Naive B cell (primary cell): ENCODE measurements at regions not wholly inside any gene's neighbourhood (a gene's known extent, or its start where the extent isn't known, plus 50 kb on each side); places are given as distances from the start of the nearest gene placed in this dataset.
"Not testable (repeated sequence)": the region's sequence is repeated elsewhere in the genome, so short reads cannot be mapped to it uniquely, and the experiment has no call there.

Source experiments
- ATAC-seq, 2 donors: fragments of 150-1000 bp; cut with Tn5 transposase; 2 replicates each; pipeline ENCODE4 v1.10.0; 2021; ENCODE audit warnings: low read depth in 2 of 2, mild to moderate bottlenecking in 2 of 2, moderate library complexity in 2 of 2
- DNase-seq: peaks from one replicate; pipeline ENCODE4 v3.0.0; 2022
- H3K27ac Mint-ChIP-seq, 6 donors: one replicate each; pipeline ENCODE4 v1.8.0; 2020 to 2022; ENCODE audit warnings: mild to moderate bottlenecking in 6 of 6, mixed read lengths in 6 of 6, moderate library complexity in 5 of 6, inconsistent platforms in 2 of 6
- H3K27me3 Mint-ChIP-seq, 3 donors: one replicate each; pipeline ENCODE4 v1.8.0; 2021 to 2022; ENCODE audit warnings: mixed read lengths in 3 of 3, mild to moderate bottlenecking in 1 of 3
- H3K36me3 Mint-ChIP-seq, 2 donors: one replicate each; pipeline ENCODE4 v1.8.0; 2020 to 2022; ENCODE audit warnings: mixed read lengths in 2 of 2, inconsistent platforms in 1 of 2, mild to moderate bottlenecking in 1 of 2
- H3K4me1 Mint-ChIP-seq, 3 donors: one replicate each; pipeline ENCODE4 v1.8.0; 2020 to 2022; ENCODE audit warnings: mixed read lengths in 3 of 3, inconsistent platforms in 1 of 3, mild to moderate bottlenecking in 1 of 3, moderate library complexity in 1 of 3
- H3K4me3 Mint-ChIP-seq, 8 donors: one replicate each; pipeline ENCODE4 v1.8.0; 2020 to 2022; ENCODE audit warnings: mild to moderate bottlenecking in 8 of 8, mixed read lengths in 8 of 8, moderate library complexity in 8 of 8, inconsistent platforms in 2 of 8
- H3K9me3 Mint-ChIP-seq, 7 donors: one replicate each; pipeline ENCODE4 v1.8.0; 2020 to 2022; ENCODE audit warnings: mixed read lengths in 7 of 7, mild to moderate bottlenecking in 5 of 7, inconsistent platforms in 2 of 7, moderate library complexity in 1 of 7

DNA sequence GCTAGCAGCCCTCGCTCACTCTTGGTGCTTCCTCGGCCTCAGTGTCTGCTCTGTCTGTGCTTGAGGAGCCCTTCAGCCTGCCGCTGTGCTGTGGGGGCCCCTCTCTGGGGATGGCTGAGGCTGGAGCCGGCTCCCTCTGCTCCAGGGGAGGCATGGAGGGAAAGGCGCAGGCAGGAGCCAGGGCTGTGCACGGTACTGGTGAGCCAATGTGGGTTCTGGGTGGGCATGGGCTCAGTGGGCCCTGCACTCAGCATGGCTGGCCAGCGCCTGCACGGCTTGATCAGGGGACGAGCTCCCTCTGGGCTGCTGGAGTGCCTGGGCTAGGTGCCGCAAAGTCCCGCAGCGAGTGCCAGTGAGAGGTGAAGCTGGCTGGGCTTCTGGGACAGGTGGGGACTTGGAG is 260.0 kb downstream of the SI start:
- H3K4me1 Mint-ChIP-seq, result no peaks in the 10 kb centered on the region
- no peak overlapping the region for H3K4me3 Mint-ChIP-seq
- peaks cover 0 to 10% (median 5%) of the 10 kb centered on the region in 7 donors for H3K9me3 Mint-ChIP-seq
- DNase-seq (no peak), ATAC-seq (no peak)
- H3K27me3 Mint-ChIP-seq, result no peaks in the 10 kb centered on the region
- no peak overlapping the region for H3K27ac Mint-ChIP-seq
- no peaks in the 10 kb centered on the region for H3K36me3 Mint-ChIP-seq

- no peak for DNase-seq
- Mint-ChIP-seq H3K36me3 (no peaks in the 10 kb centered on the region), H3K4me1 (no peaks in the 10 kb centered on the region), H3K27ac (no peak overlapping the region), H3K9me3 (peaks cover 0 to 10% (median 5%) of the 10 kb centered on the region in 7 donors), H3K27me3 (no peaks in the 10 kb centered on the region), H3K4me3 (no peak overlapping the region)
- ATAC-seq, result no peak
Observed at GRCh38 chr3:164814106-164814505, 264.2 kb downstream of the SI start.

GRCh38 chr3:164812042-164812441 is 266.3 kb downstream of the SI start:
- DNase-seq (no peak), ATAC-seq (no peak)
- H3K36me3 Mint-ChIP-seq, result no peaks in the 10 kb centered on the region
- peaks cover 0 to 4% (median 2%) of the 10 kb centered on the region in 7 donors for H3K9me3 Mint-ChIP-seq
- no peaks in the 10 kb centered on the region for H3K27me3 Mint-ChIP-seq
- no peak overlapping the region for H3K4me3 Mint-ChIP-seq
- H3K4me1 Mint-ChIP-seq, result no peaks in the 10 kb centered on the region
- H3K27ac Mint-ChIP-seq, result no peak overlapping the region

DNA sequence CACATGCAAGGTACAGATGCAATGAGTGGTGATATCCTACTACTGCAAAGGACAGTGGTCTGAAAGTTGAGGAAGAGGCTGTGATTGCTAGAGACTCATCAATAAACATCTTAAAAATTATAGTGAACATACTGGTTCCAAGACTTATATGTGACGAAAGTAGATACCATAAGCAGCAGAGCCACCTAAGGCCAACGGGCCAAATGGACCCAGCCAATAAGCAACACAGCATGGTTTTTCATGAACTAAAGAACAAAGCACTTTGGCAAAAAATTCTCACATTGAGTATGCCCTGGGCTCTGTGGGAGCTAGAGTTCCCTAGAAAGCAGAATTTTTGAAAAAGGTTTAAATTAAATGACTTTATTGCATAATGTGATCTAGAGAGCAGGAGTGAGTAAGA is 272.1 kb downstream of the SI start:
- DNase-seq (no peak), ATAC-seq (no peak)
- Mint-ChIP-seq H3K9me3 (peaks cover 0 to 7% (median 1%) of the 10 kb centered on the region in 7 donors), H3K27me3 (no peaks in the 10 kb centered on the region), H3K27ac (no peak overlapping the region), H3K36me3 (no peaks in the 10 kb centered on the region), H3K4me1 (no peaks in the 10 kb centered on the region), H3K4me3 (no peak overlapping the region)

DNA sequence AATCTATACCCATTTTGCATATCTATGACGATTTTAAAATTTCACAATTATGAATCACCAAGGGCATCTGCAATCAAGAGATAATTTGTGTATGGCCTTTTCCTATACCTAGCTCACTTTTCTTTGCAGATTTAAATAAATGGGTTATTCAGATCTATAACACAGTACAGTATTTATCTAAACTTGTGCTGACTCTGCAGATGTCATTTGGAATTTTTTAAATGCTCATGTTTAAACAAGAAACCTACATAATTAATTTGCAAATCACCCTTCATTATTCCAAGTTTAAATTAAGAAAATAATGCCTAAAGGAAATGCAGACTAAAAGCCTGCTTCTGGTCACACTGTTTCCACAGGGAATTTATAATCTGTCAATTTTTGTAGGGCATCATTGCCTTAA is 284.2 kb downstream of the SI start:
- Mint-ChIP-seq H3K36me3 (no peaks in the 10 kb centered on the region), H3K27ac (no peak overlapping the region), H3K9me3 (peaks cover 0 to 6% (median 2%) of the 10 kb centered on the region in 7 donors), H3K4me1 (no peaks in the 10 kb centered on the region), H3K27me3 (no peaks in the 10 kb centered on the region), H3K4me3 (no peak overlapping the region)
- ATAC-seq (no peak), DNase-seq (no peak)

- no peak overlapping the region for H3K27ac Mint-ChIP-seq
- H3K9me3 Mint-ChIP-seq, result peaks cover 0 to 9% (median 2%) of the 10 kb centered on the region in 7 donors
- no peak overlapping the region for H3K4me3 Mint-ChIP-seq
Observed at GRCh38 chr3:164791263-164791662, 287.0 kb downstream of the SI start.

GRCh38 chr3:164784407-164784806 is 293.9 kb downstream of the SI start:
- not testable (repeated sequence) for H3K4me3 Mint-ChIP-seq, H3K27ac Mint-ChIP-seq, H3K27me3 Mint-ChIP-seq, H3K4me1 Mint-ChIP-seq, ATAC-seq, DNase-seq, H3K36me3 Mint-ChIP-seq, H3K9me3 Mint-ChIP-seq

More at GRCh38 chr3:164791263-164791662, 287.0 kb downstream of the SI start:
- no peaks in the 10 kb centered on the region for H3K4me1 Mint-ChIP-seq
- DNase-seq (no peak), ATAC-seq (no peak)
- H3K36me3 Mint-ChIP-seq, result no peaks in the 10 kb centered on the region
- no peaks in the 10 kb centered on the region for H3K27me3 Mint-ChIP-seq

- ATAC-seq (no peak), DNase-seq (no peak)
- Mint-ChIP-seq H3K27me3 (no peaks in the 10 kb centered on the region), H3K27ac (no peak overlapping the region), H3K4me3 (no peak overlapping the region), H3K9me3 (peaks cover 0 to 4% (median 1%) of the 10 kb centered on the region in 7 donors), H3K4me1 (no peaks in the 10 kb centered on the region), H3K36me3 (no peaks in the 10 kb centered on the region)
Observed at GRCh38 chr3:164781755-164782154, 296.5 kb downstream of the SI start.

GRCh38 chr3:164779816-164780215 is 298.5 kb downstream of the SI start:
- H3K27ac Mint-ChIP-seq, result no peak overlapping the region
- DNase-seq, result no peak
- peaks cover 0 to 2% (median 0%) of the 10 kb centered on the region in 7 donors for H3K9me3 Mint-ChIP-seq
- no peaks in the 10 kb centered on the region for H3K36me3 Mint-ChIP-seq
- no peaks in the 10 kb centered on the region for H3K4me1 Mint-ChIP-seq
- H3K4me3 Mint-ChIP-seq, result no peak overlapping the region
- H3K27me3 Mint-ChIP-seq, result no peaks in the 10 kb centered on the region
- no peak for ATAC-seq

DNA sequence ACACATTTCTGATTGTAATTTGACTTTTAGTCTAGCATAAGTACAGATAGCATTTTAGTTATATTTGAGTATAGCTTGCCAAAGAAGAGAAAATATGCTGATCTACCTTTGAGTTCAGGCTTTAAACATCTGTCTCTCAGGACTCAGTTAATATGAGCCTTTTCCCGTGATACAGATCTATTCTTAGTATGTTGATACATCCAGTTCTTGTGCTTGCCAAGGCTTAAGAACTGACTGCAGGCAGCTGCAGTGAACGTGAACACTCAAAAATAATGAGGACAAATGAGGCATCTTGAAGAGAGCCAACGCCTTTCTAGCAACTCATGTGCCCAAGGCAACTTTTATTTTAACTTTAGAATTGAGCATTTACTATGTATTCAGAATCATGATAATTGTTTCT is 325.5 kb downstream of the SI start:
- H3K4me3 Mint-ChIP-seq, result no peak overlapping the region
- no peaks in the 10 kb centered on the region for H3K4me1 Mint-ChIP-seq
- ATAC-seq, result no peak
- H3K27ac Mint-ChIP-seq, result no peak overlapping the region
- H3K27me3 Mint-ChIP-seq, result no peaks in the 10 kb centered on the region
- H3K36me3 Mint-ChIP-seq, result no peaks in the 10 kb centered on the region
- H3K9me3 Mint-ChIP-seq, result peaks cover 0 to 1% (median 0%) of the 10 kb centered on the region in 7 donors
- no peak for DNase-seq

GRCh38 chr3:164748626-164749025 is 329.7 kb downstream of the SI start:
- H3K27me3 Mint-ChIP-seq, result no peaks in the 10 kb centered on the region
- ATAC-seq, result no peak
- no peak for DNase-seq
- H3K9me3 Mint-ChIP-seq, result peaks cover 0 to 4% (median 0%) of the 10 kb centered on the region in 7 donors
- no peak overlapping the region for H3K27ac Mint-ChIP-seq
- no peak overlapping the region for H3K4me3 Mint-ChIP-seq
- no peaks in the 10 kb centered on the region for H3K4me1 Mint-ChIP-seq
- H3K36me3 Mint-ChIP-seq, result no peaks in the 10 kb centered on the region

DNA sequence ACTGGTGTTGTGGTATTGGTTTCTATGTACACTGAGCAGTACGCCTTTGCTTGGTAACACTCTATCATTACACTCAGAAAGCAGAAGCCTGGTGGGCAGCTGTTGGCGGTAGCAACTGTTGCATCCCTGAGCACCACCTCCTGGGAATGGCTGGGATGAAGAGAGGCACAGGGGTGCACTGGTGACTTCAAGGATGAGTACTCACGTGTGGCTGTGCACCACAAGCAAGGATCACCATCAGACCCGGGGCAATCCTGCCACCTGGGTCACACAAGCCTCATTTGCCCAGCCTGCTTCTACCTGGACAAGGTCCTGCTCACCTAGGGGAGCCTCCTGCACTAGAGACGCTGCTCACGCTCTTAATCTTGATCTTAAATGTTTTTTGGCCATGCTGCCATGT is 336.4 kb downstream of the SI start:
- no peaks in the 10 kb centered on the region for H3K36me3 Mint-ChIP-seq
- H3K9me3 Mint-ChIP-seq, result peaks cover 0 to 24% (median 4%) of the 10 kb centered on the region in 7 donors
- H3K27ac Mint-ChIP-seq, result no peak overlapping the region
- no peak for ATAC-seq
- no peak for DNase-seq
- H3K4me3 Mint-ChIP-seq, result no peak overlapping the region
- H3K4me1 Mint-ChIP-seq, result no peaks in the 10 kb centered on the region
- no peaks in the 10 kb centered on the region for H3K27me3 Mint-ChIP-seq

DNA sequence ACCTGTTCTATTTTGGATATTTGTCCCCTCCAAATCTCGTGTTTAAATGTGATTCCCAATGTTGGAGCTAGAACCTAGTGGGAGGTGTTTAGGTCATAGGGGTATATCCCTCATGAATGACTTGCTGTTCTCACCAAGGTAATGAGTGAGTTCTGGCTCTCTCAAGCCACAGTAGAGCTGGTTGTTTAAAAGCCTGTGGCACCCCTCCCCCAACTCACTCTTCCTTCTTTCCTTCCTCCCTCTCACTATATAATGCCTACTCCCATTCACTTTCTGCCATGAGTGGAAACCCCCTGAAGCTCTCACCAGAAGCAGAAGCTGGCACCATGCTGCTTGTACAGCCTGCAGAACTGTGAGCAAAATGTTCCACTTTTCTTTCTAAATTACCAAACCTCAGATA is 341.1 kb downstream of the SI start:
- ATAC-seq (no peak), DNase-seq (no peak)
- peaks cover 0 to 18% (median 4%) of the 10 kb centered on the region in 7 donors for H3K9me3 Mint-ChIP-seq
- no peaks in the 10 kb centered on the region for H3K36me3 Mint-ChIP-seq
- H3K4me3 Mint-ChIP-seq, result no peak overlapping the region
- no peaks in the 10 kb centered on the region for H3K4me1 Mint-ChIP-seq
- H3K27me3 Mint-ChIP-seq, result no peaks in the 10 kb centered on the region
- H3K27ac Mint-ChIP-seq, result no peak overlapping the region

DNA sequence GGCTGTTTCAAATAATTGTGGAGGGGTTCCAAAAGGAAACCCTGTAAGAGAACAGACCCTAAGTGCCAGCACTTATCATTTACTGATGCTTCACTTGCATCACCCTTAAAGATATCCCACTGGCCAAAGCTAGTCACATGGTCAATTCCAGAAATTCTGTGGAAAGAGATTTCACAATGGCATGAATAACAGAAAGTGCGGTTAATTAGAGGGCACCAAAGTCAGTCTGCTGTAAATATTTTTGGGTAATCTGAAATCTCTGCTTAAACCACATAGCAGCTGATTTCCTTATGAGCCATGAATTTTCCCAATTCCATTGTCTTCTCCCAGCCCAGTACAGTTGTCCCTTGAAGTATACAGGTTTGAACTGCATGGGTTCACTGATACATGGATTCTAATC is 346.1 kb downstream of the SI start:
- Mint-ChIP-seq H3K9me3 (peaks cover 0 to 4% (median 0%) of the 10 kb centered on the region in 7 donors), H3K27ac (no peak overlapping the region), H3K36me3 (no peaks in the 10 kb centered on the region), H3K27me3 (no peaks in the 10 kb centered on the region), H3K4me3 (no peak overlapping the region), H3K4me1 (no peaks in the 10 kb centered on the region)
- no peak for ATAC-seq
- DNase-seq, result no peak

DNA sequence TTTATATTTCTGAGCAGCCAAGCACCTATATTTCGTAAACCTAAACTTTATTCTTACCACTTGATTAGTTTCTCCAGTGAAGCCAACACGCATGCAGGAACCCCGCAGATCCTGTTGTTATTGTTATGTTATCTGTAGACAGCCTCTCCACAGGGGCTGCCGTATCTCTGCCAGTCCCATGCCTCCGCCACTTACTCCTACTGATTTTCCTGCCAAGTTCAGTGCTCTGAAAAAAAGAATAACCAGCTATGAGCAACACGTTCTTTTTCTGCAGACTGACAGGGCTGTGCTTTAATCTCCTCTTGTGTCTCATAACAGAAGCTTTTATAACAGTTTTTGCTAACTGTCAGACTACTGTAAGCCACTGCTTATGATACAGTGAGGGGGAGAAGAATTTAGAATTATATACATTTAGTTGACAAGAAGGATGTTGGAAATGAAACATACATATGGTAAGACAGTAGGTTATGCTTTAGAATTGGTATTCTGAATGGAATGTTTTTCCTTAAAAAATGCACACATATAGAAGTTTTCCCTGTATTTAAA is 347.4 kb downstream of the SI start:
- ATAC-seq, result no peak
- no peak for DNase-seq
- Mint-ChIP-seq H3K9me3 (peaks cover 0 to 4% (median 0%) of the 10 kb centered on the region in 7 donors), H3K36me3 (no peaks in the 10 kb centered on the region), H3K4me3 (no peak overlapping the region), H3K27ac (no peak overlapping the region), H3K27me3 (no peaks in the 10 kb centered on the region), H3K4me1 (no peaks in the 10 kb centered on the region)
